ENCODE measurements at regions not wholly inside any gene's neighbourhood (a gene's known extent, or its start where the extent isn't known, plus 50 kb on each side); places are given as distances from the start of the nearest gene placed in this dataset.

- no peak for FAIRE-seq
- POLR2A ChIA-PET (ENCODE audit: partially characterized antibody), result no interaction called here
- Histone ChIP-seq H3K23me2 (ENCODE audit: low read depth, low read length) (no peaks in the 10 kb centered on the region; the same call in 1 of the 2 replicates), H3K9me3 (ENCODE audit: insufficient read depth in 2 of 2, low read depth in 1 of 2, low read length in 1 of 2) (peaks cover 0 to 5% of the 10 kb centered on the region in 2 experiments; a peak in 1 of 4 replicates), H2BK120ac (replicated peaks; ENCODE audit: low read depth, low read length) (no peak overlapping the region), H3K27ac (ENCODE audit: low read depth, low read length) (no peak overlapping the region), H3K23ac (ENCODE audit: insufficient read length) (no peak overlapping the region), H3K56ac (replicated peaks; ENCODE audit: insufficient read length, low read depth, low read length) (no peak overlapping the region), H3K79me2 (ENCODE audit: control insufficient read depth in 1 of 2, insufficient read depth in 2 of 2, low read length in 2 of 2) (no peaks in the 10 kb centered on the region), H2AFZ (ENCODE audit: low read length) (no peak overlapping the region), H4K20me1 (replicated peaks in 1 of 2; ENCODE audit: control insufficient read depth in 1 of 2, insufficient read depth in 2 of 2, low read length in 2 of 2) (no peaks in the 10 kb centered on the region), H2AK5ac (ENCODE audit: low read depth, low read length) (no peak overlapping the region; the same call in 1 of the 2 replicates), H2BK20ac (ENCODE audit: low read length) (no peak overlapping the region), H3K27me3 (replicated peaks in 1 of 4; ENCODE audit: control insufficient read depth in 3 of 4, extremely low read depth in 1 of 4, insufficient read depth in 3 of 4, low read length in 3 of 4) (no peaks in the 10 kb centered on the region), H3K14ac (ENCODE audit: insufficient read length) (no peak overlapping the region), H4K5ac (ENCODE audit: insufficient read length, low read depth, low read length) (no peak overlapping the region), H2BK15ac (ENCODE audit: low read length) (no peak overlapping the region), H3K79me1 (ENCODE audit: low read depth, low read length) (no peaks in the 10 kb centered on the region), H4K8ac (ENCODE audit: extremely low read depth, insufficient read depth, low read length) (no peak overlapping the region), H2BK12ac (ENCODE audit: low read depth, low read length) (no peak overlapping the region), H3K9ac (replicated peaks in 1 of 4; ENCODE audit: extremely low read depth in 1 of 4, low read depth in 3 of 4, low read length in 3 of 4) (no peak overlapping the region), H3K4me2 (ENCODE audit: insufficient read depth in 1 of 2, low read depth in 2 of 2, low read length in 2 of 2) (no peak overlapping the region), H3K4me3 (ENCODE audit: extremely low read depth in 1 of 4, insufficient read depth in 2 of 4, low read depth in 3 of 4, low read length in 4 of 4) (no peak overlapping the region), H2BK5ac (ENCODE audit: low read depth, low read length) (no peak overlapping the region), H3K4me1 (replicated peaks in 1 of 4; ENCODE audit: control insufficient read depth in 3 of 4, insufficient read depth in 4 of 4, low read length in 3 of 4) (no peaks in the 10 kb centered on the region), H3K4ac (replicated peaks; ENCODE audit: insufficient read length, low read depth, low read length) (no peak overlapping the region), H3K18ac (ENCODE audit: extremely low read depth, low read length) (no peak overlapping the region), H3K36me3 (ENCODE audit: control insufficient read depth in 2 of 4, insufficient read depth in 4 of 4, low read length in 3 of 4) (no peaks in the 10 kb centered on the region; a peak in 1 of 8 replicates), H4K91ac (replicated peaks; ENCODE audit: insufficient read length, low read length) (no peak overlapping the region)
- DNase-seq (ENCODE audit: low read depth in 1 of 2, low spot score in 2 of 2), result no peak
- CTCF ChIA-PET (ENCODE audit: partially characterized antibody), result interaction anchor here (1.1 kb wide), 1 partner anchor 67 kb away, joined by 3 read pairs; no protein-coding TSS in a partner anchor
- 89% methylated on average over 1 of the region's 1 CpG; no CpG with 5 or more reads in 1 of the 2 experiments for WGBS, 2 experiments (ENCODE audit: extremely low coverage in 1 of 2, insufficient coverage in 1 of 2, insufficient read length in 1 of 2, insufficient replicate concordance in 2 of 2, low coverage in 1 of 2, low lambda C conversion rate in 2 of 2, missing lambda C conversion rate in 1 of 2)
- TF ChIP-seq BCL11A (IDR thresholded peaks at IDR 0.05; ENCODE audit: low read depth in 2 of 2, low read length in 2 of 2) (no peak), EZH2 (IDR thresholded peaks at IDR 0.05; ENCODE audit: low read depth, low read length, severe bottlenecking) (no peak), EP300 (IDR thresholded peaks at IDR 0.05; ENCODE audit: borderline replicate concordance in 1 of 2, low read depth in 2 of 2, low read length in 2 of 2) (no peak), RFX5 (IDR thresholded peaks at IDR 0.05; ENCODE audit: borderline replicate concordance, low read depth, low read length) (no peak), SIN3A (conservative IDR thresholded peaks at IDR 0.05 in 1 of 2, IDR thresholded peaks at IDR 0.05 in 1 of 2; ENCODE audit: low read depth in 1 of 2, low read length in 2 of 2) (no peak), JUN (IDR thresholded peaks at IDR 0.05; ENCODE audit: low read depth, low read length) (no peak), KDM1A (IDR thresholded peaks at IDR 0.05; ENCODE audit: borderline replicate concordance, low read length) (no peak), USF2 (IDR thresholded peaks at IDR 0.05; ENCODE audit: low read length) (no peak), CTCF (IDR thresholded peaks at IDR 0.05; ENCODE audit: control extremely low read depth in 1 of 3, insufficient read depth in 1 of 3, low read depth in 1 of 3, low read length in 3 of 3) (no peak), CHD1 (IDR thresholded peaks at IDR 0.05; ENCODE audit: low read depth, low read length) (no peak)
Measured at GRCh38 chr2:173678186-173678585, 287.0 kb downstream of the SP3 start.
